Erythroblast (primary cell): ENCODE measurements at regions not wholly inside any gene's neighbourhood (a gene's known extent, or its start where the extent isn't known, plus 50 kb on each side); places are given as distances from the start of the nearest gene placed in this dataset.

Source experiments
- GATA1 ChIP-seq: IDR thresholded peaks from 2 replicates; pipeline ENCODE4 v1.6.1; 2011; ENCODE audit warnings: low read depth, mild to moderate bottlenecking, control low read depth, low read length, moderate library complexity
- POLR2A ChIP-seq: IDR thresholded peaks from 2 replicates; pipeline ENCODE4 v1.6.1; 2011; ENCODE audit warnings: mild to moderate bottlenecking, low read length

GRCh38 chr10:44685220-44685619, 225.9 kb upstream of the TMEM72 start:
- TF ChIP-seq POLR2A (no peak), GATA1 (no peak)
